Esophagus muscularis mucosa (tissue), 3 donors: ENCODE measurements at regions not wholly inside any gene's neighbourhood (a gene's known extent, or its start where the extent isn't known, plus 50 kb on each side); places are given as distances from the start of the nearest gene placed in this dataset.

ENCODE experiments used
- CTCF ChIP-seq, 3 experiments: fragments of 200-600 bp in 2 of 3; fragments of 450-650 bp in 1 of 3; sonication (generic) in 2 of 3; IDR thresholded peaks; one replicate each; pipeline ENCODE4 v1.5.1; 2017 to 2019; ENCODE audit warnings: antibody characterized with exemption in 3 of 3, mild to moderate bottlenecking in 2 of 3, moderate library complexity in 1 of 3
- POLR2A ChIP-seq: fragments of 450-650 bp; IDR thresholded peaks from one replicate; pipeline ENCODE4 v1.6.1; 2017; ENCODE audit warnings: antibody characterized with exemption, moderate library complexity, mild to moderate bottlenecking, low read depth

- TF ChIP-seq POLR2A (no peak), CTCF (IDR thresholded peaks at IDR 0.05) (no peak)
These were observed 446.4 kb upstream of the CADM1 start for GRCh38 chr11:115950660-115951059.
